ENCODE measurements at regions not wholly inside any gene's neighbourhood (a gene's known extent, or its start where the extent isn't known, plus 50 kb on each side); places are given as distances from the start of the nearest gene placed in this dataset.

GRCh38 chr3:69458803-69459365, 73.0 kb upstream of the FRMD4B start:
- no peak for DNase-seq (ENCODE audit: low spot score)
- Mint-ChIP-seq H3K27ac (no peak overlapping the region), H3K9me3 (no peaks in the 10 kb centered on the region), H3K4me3 (no peak overlapping the region), H3K4me1 (ENCODE audit: low read depth in 2 of 2) (no peaks in the 10 kb centered on the region), H3K27me3 (peaks cover 9 to 10% of the 10 kb centered on the region in 2 donors), H3K36me3 (no peaks in the 10 kb centered on the region)
- no peak for ATAC-seq

GRCh38 chr3:69456631-69457030, 70.7 kb upstream of the FRMD4B start:
- DNase-seq (ENCODE audit: low spot score) (no peak), ATAC-seq (no peak)
- Mint-ChIP-seq H3K27me3 (peaks cover 8 to 9% of the 10 kb centered on the region in 2 donors), H3K36me3 (no peaks in the 10 kb centered on the region), H3K4me1 (ENCODE audit: low read depth in 2 of 2) (no peaks in the 10 kb centered on the region), H3K9me3 (no peaks in the 10 kb centered on the region), H3K27ac (no peak overlapping the region), H3K4me3 (no peak overlapping the region)

- peaks cover 8 to 9% of the 10 kb centered on the region in 2 donors for H3K27me3 Mint-ChIP-seq
- H3K4me3 Mint-ChIP-seq, result no peak overlapping the region
- DNase-seq (ENCODE audit: low spot score) (no peak), ATAC-seq (peak in 1 of 2 donors; percentile 30)
- no peaks in the 10 kb centered on the region for H3K36me3 Mint-ChIP-seq
- H3K4me1 Mint-ChIP-seq (ENCODE audit: low read depth in 2 of 2), result no peaks in the 10 kb centered on the region
- no peaks in the 10 kb centered on the region for H3K9me3 Mint-ChIP-seq
- H3K27ac Mint-ChIP-seq, result no peak overlapping the region
Measured at GRCh38 chr3:69454204-69454787, 68.4 kb upstream of the FRMD4B start.

GRCh38 chr3:69452295-69452694, 66.4 kb upstream of the FRMD4B start:
- peaks cover 0 to 6% of the 10 kb centered on the region in 2 donors for H3K27me3 Mint-ChIP-seq
- ATAC-seq (no peak), DNase-seq (ENCODE audit: low spot score) (no peak)
- H3K36me3 Mint-ChIP-seq, result no peaks in the 10 kb centered on the region
- H3K4me1 Mint-ChIP-seq (ENCODE audit: low read depth in 2 of 2), result no peaks in the 10 kb centered on the region
- H3K27ac Mint-ChIP-seq, result no peak overlapping the region
- H3K9me3 Mint-ChIP-seq, result no peaks in the 10 kb centered on the region
- H3K4me3 Mint-ChIP-seq, result no peak overlapping the region

- H3K27me3 Mint-ChIP-seq, result peaks cover 2 to 7% of the 10 kb centered on the region in 2 donors
- no peaks in the 10 kb centered on the region for H3K9me3 Mint-ChIP-seq
- H3K4me3 Mint-ChIP-seq, result no peak overlapping the region
- H3K27ac Mint-ChIP-seq, result no peak overlapping the region
- no peaks in the 10 kb centered on the region for H3K36me3 Mint-ChIP-seq
- DNase-seq (ENCODE audit: low spot score) (no peak), ATAC-seq (no peak)
- H3K4me1 Mint-ChIP-seq (ENCODE audit: low read depth in 2 of 2), result no peaks in the 10 kb centered on the region
Measured at GRCh38 chr3:69451594-69451993, 65.7 kb upstream of the FRMD4B start.

GRCh38 chr3:69448877-69449276, 63.0 kb upstream of the FRMD4B start:
- Mint-ChIP-seq H3K9me3 (no peaks in the 10 kb centered on the region), H3K4me3 (no peak overlapping the region), H3K27ac (no peak overlapping the region), H3K4me1 (ENCODE audit: low read depth in 2 of 2) (no peaks in the 10 kb centered on the region), H3K36me3 (no peaks in the 10 kb centered on the region), H3K27me3 (peaks cover 7 to 13% of the 10 kb centered on the region in 2 donors)
- DNase-seq (ENCODE audit: low spot score) (no peak), ATAC-seq (no peak)

- DNase-seq (ENCODE audit: low spot score), result no peak
- no peaks in the 10 kb centered on the region for H3K4me1 Mint-ChIP-seq (ENCODE audit: low read depth in 2 of 2)
- H3K27me3 Mint-ChIP-seq, result peaks cover 7 to 13% of the 10 kb centered on the region in 2 donors
- no peak for ATAC-seq
- no peaks in the 10 kb centered on the region for H3K9me3 Mint-ChIP-seq
- H3K4me3 Mint-ChIP-seq, result no peak overlapping the region
- H3K36me3 Mint-ChIP-seq, result no peaks in the 10 kb centered on the region
- H3K27ac Mint-ChIP-seq, result no peak overlapping the region
Measured at GRCh38 chr3:69446402-69447072, 60.6 kb upstream of the FRMD4B start.

GRCh38 chr3:69445498-69445897, 59.6 kb upstream of the FRMD4B start:
- Mint-ChIP-seq H3K4me1 (ENCODE audit: low read depth in 2 of 2) (no peaks in the 10 kb centered on the region), H3K4me3 (no peak overlapping the region), H3K27me3 (peaks cover 7 to 13% of the 10 kb centered on the region in 2 donors), H3K36me3 (no peaks in the 10 kb centered on the region), H3K9me3 (no peaks in the 10 kb centered on the region), H3K27ac (no peak overlapping the region)
- DNase-seq (ENCODE audit: low spot score) (no peak), ATAC-seq (no peak)

- no peak for ATAC-seq
- no peak for DNase-seq (ENCODE audit: low spot score)
- peaks cover 0 to 3% of the 10 kb centered on the region in 2 donors for H3K4me1 Mint-ChIP-seq (ENCODE audit: low read depth in 2 of 2)
- H3K27ac Mint-ChIP-seq, result no peak overlapping the region
- no peak overlapping the region for H3K4me3 Mint-ChIP-seq
- no peaks in the 10 kb centered on the region for H3K36me3 Mint-ChIP-seq
- no peaks in the 10 kb centered on the region for H3K9me3 Mint-ChIP-seq
- peaks cover 7 to 13% of the 10 kb centered on the region in 2 donors for H3K27me3 Mint-ChIP-seq
Measured at GRCh38 chr3:69445024-69445423, 59.1 kb upstream of the FRMD4B start.

- Mint-ChIP-seq H3K36me3 (no peaks in the 10 kb centered on the region), H3K27ac (no peak overlapping the region), H3K4me3 (no peak overlapping the region), H3K4me1 (ENCODE audit: low read depth in 2 of 2) (peaks cover 4 to 11% of the 10 kb centered on the region in 2 donors), H3K27me3 (peaks cover 7 to 13% of the 10 kb centered on the region in 2 donors), H3K9me3 (no peaks in the 10 kb centered on the region)
- ATAC-seq (no peak), DNase-seq (ENCODE audit: low spot score) (no peak)
Measured at GRCh38 chr3:69443457-69443920, 57.6 kb upstream of the FRMD4B start.

GRCh38 chr3:69442771-69443311, 57.0 kb upstream of the FRMD4B start:
- Mint-ChIP-seq H3K4me1 (ENCODE audit: low read depth in 2 of 2) (peaks cover 4 to 11% of the 10 kb centered on the region in 2 donors), H3K27me3 (peaks cover 7 to 12% of the 10 kb centered on the region in 2 donors), H3K27ac (no peak overlapping the region), H3K4me3 (no peak overlapping the region), H3K36me3 (no peaks in the 10 kb centered on the region), H3K9me3 (no peaks in the 10 kb centered on the region)
- ATAC-seq (peak in 1 of 2 donors; percentile 56), DNase-seq (ENCODE audit: low spot score) (no peak)

- H3K4me1 Mint-ChIP-seq (ENCODE audit: low read depth in 2 of 2), result peaks cover 4 to 11% of the 10 kb centered on the region in 2 donors
- H3K4me3 Mint-ChIP-seq, result no peak overlapping the region
- no peak overlapping the region for H3K27ac Mint-ChIP-seq
- peaks cover 6% of the 10 kb centered on the region in 2 donors for H3K27me3 Mint-ChIP-seq
- ATAC-seq (no peak), DNase-seq (ENCODE audit: low spot score) (no peak)
- H3K9me3 Mint-ChIP-seq, result no peaks in the 10 kb centered on the region
- H3K36me3 Mint-ChIP-seq, result no peaks in the 10 kb centered on the region
Measured at GRCh38 chr3:69441732-69442131, 55.8 kb upstream of the FRMD4B start.

- H3K4me1 Mint-ChIP-seq (ENCODE audit: low read depth in 2 of 2), result peaks cover 4 to 11% of the 10 kb centered on the region in 2 donors
- no peaks in the 10 kb centered on the region for H3K36me3 Mint-ChIP-seq
- H3K9me3 Mint-ChIP-seq, result no peaks in the 10 kb centered on the region
- DNase-seq (ENCODE audit: low spot score) (no peak), ATAC-seq (no peak)
- H3K4me3 Mint-ChIP-seq, result no peak overlapping the region
- no peak overlapping the region for H3K27ac Mint-ChIP-seq
- H3K27me3 Mint-ChIP-seq, result peaks cover 5 to 6% of the 10 kb centered on the region in 2 donors
Measured at GRCh38 chr3:69441040-69441439, 55.2 kb upstream of the FRMD4B start.

GRCh38 chr3:69439643-69440270, 53.9 kb upstream of the FRMD4B start:
- Mint-ChIP-seq H3K27me3 (no peaks in the 10 kb centered on the region), H3K4me3 (no peak overlapping the region)
- no peak for ATAC-seq

More at GRCh38 chr3:69439643-69440270, 53.9 kb upstream of the FRMD4B start:
- DNase-seq (ENCODE audit: low spot score), result no peak
- H3K27ac Mint-ChIP-seq, result no peak overlapping the region
- peaks cover 8 to 11% of the 10 kb centered on the region in 2 donors for H3K4me1 Mint-ChIP-seq (ENCODE audit: low read depth in 2 of 2)
- no peaks in the 10 kb centered on the region for H3K9me3 Mint-ChIP-seq
- no peaks in the 10 kb centered on the region for H3K36me3 Mint-ChIP-seq
